ENCODE measurements at regions not wholly inside any gene's neighbourhood (a gene's known extent, or its start where the extent isn't known, plus 50 kb on each side); places are given as distances from the start of the nearest gene placed in this dataset.
"Not testable (repeated sequence)": the region's sequence is repeated elsewhere in the genome, so short reads cannot be mapped to it uniquely, and the experiment has no call there.

DNA sequence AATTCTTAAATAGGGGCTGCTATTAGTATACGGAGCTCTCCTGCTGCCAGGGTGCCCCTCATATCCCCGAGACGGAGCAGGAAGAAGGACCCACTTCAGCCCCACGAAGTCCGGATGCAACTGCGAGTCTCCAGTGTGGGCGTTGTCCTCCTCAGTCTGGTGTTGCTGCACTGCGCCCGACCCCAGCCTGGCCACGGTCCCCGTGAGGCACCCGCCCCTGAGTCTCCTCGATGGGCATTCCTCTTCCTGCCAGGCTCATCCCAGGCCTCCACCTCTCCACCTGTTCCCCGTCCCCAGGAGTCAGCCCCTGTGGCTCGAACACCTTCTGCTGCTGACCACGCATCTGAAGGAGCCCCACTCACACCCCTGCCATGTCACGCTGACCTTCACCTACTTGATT lies 68.1 kb upstream of the SFSWAP start:
- no peak for DNase-seq
- TF ChIP-seq, protein P1, sequence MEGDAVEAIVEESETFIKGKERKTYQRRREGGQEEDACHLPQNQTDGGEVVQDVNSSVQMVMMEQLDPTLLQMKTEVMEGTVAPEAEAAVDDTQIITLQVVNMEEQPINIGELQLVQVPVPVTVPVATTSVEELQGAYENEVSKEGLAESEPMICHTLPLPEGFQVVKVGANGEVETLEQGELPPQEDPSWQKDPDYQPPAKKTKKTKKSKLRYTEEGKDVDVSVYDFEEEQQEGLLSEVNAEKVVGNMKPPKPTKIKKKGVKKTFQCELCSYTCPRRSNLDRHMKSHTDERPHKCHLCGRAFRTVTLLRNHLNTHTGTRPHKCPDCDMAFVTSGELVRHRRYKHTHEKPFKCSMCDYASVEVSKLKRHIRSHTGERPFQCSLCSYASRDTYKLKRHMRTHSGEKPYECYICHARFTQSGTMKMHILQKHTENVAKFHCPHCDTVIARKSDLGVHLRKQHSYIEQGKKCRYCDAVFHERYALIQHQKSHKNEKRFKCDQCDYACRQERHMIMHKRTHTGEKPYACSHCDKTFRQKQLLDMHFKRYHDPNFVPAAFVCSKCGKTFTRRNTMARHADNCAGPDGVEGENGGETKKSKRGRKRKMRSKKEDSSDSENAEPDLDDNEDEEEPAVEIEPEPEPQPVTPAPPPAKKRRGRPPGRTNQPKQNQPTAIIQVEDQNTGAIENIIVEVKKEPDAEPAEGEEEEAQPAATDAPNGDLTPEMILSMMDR (IDR thresholded peaks at IDR 0.05) = no peak
- no peak for TF ChIP-seq POLR2A (IDR thresholded peaks at IDR 0.05)
- Histone ChIP-seq H3K4me1 (no peaks in the 10 kb centered on the region), H3K36me3 (no peaks in the 10 kb centered on the region), H3K27ac (no peak overlapping the region), H3K9me3 (no peaks in the 10 kb centered on the region), H3K4me3 (replicated peaks in 1 of 3) (no peak overlapping the region), H3K27me3 (no peaks in the 10 kb centered on the region)
- intact Hi-C loops (cut with DNase I) = no loop called here
- 84 to 92% methylated on average over 5 to 17 of the region's 17 CpGs for WGBS, 2 donors

DNA sequence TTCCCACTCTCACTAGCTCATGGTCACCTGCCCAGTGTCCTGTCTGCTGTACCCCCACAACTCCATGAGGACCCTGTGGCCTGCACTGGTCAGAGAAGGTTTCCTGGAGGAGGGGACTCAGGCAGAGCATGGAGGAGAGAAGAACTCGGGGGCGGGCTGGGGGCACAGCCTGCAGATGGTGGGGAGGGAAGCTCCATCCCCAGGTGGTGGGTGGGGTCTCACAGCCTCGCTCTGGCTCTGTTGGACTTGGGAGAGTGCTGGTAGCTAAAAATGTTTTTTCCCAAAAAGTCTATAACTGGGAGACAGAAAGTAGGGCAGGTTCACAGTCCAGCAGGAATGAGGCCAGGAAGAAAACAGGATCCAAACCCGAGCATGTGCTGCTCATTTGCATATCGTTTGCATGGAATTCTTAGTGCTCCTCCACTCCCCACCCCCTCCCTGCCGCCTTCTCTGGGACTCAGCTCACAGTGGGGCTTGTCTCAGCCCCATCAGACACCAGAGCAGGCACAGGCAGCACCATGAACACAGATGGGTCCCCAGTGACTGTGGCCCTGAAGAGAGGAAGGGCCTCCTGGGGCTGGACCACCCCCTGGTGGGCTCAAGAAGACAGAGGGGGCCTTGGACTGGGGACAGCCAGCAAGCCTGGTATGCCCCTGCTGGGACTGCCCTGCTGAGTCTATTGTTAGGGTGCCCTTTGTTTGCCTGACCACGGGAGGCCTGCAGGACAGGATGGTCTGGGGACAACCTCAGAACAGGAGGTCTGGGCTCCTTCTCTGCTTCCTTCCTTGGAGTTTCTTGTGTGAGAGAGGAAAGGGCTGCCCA lies 67.0 kb upstream of the SFSWAP start:
- intact Hi-C loops (cut with DNase I) = no loop called here
- no peak for DNase-seq

DNA sequence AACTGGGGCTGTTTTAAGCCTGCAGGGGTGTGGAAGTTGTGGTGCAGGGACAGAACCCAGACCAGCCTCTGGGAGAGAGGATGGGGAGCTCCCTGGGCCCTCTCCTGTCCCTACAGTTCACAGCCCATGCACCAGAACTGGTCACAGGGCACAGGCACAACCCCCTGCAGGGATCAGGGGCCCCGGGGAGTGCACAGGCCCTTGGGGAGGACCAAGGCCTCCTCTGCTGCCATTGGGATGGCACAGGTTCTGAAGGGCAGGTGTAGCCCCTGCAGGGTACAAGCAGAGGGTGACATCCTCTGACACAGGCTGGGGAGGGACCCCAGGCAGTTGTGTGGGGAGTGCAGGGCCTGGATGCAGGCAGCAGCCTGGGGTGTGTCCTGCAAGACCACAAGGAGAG lies 66.4 kb upstream of the SFSWAP start:
- H3K4me3 ChIP-seq (replicated peaks in 1 of 3) = no peak overlapping the region
- no peak overlapping the region for H3K27ac ChIP-seq
- no peaks in the 10 kb centered on the region for H3K4me1 ChIP-seq
- intact Hi-C loops (cut with DNase I) = no loop called here
- no peaks in the 10 kb centered on the region for H3K9me3 ChIP-seq
- H3K27me3 ChIP-seq = no peaks in the 10 kb centered on the region
- 100% methylated on average over 1 of the region's 1 CpG; no CpG with 5 or more reads in 1 of the 2 donors for WGBS, 2 donors
- TF ChIP-seq POLR2A (IDR thresholded peaks at IDR 0.05) = no peak
- TF ChIP-seq, protein P1 (IDR thresholded peaks at IDR 0.05) = no peak
- DNase-seq = no peak
- H3K36me3 ChIP-seq = no peaks in the 10 kb centered on the region

More for the DNA sequence above, 67.0 kb upstream of the SFSWAP start:
- Histone ChIP-seq H3K9me3 (no peaks in the 10 kb centered on the region), H3K36me3 (no peaks in the 10 kb centered on the region), H3K27ac (no peak overlapping the region), H3K27me3 (no peaks in the 10 kb centered on the region), H3K4me3 (replicated peaks in 1 of 3) (no peak overlapping the region), H3K4me1 (no peaks in the 10 kb centered on the region)
- 34 to 40% methylated on average over 6 to 7 of the region's 7 CpGs for WGBS, 2 donors
- no peak for TF ChIP-seq POLR2A (IDR thresholded peaks at IDR 0.05)
- TF ChIP-seq, protein P1 (IDR thresholded peaks at IDR 0.05) = no peak

DNA sequence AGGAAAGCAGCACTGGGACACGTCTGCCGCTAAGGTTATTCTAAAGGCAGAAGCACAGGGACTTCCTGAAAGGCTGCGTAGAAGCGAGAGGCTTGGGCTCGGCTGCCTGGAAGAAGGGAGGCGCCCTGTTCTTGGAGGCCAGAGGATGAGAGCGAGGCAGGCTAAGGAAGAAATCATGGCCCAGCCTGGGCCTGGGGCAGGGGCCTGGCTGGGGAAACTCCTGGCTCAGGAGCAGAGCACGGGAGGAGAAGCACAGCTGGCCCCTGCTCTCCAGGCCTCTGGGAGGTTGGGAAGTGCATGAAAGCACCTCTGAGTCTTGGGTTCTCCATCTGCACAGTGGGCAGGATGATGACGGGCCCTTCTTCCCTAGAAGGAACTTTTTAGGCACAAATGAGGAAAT lies 66.0 kb upstream of the SFSWAP start:
- DNase-seq; H3K27me3 ChIP-seq; intact Hi-C loops (cut with DNase I); H3K9me3 ChIP-seq; H3K27ac ChIP-seq; H3K4me3 ChIP-seq (replicated peaks in 1 of 3); H3K4me1 ChIP-seq; H3K36me3 ChIP-seq: not testable (repeated sequence)
- 67 to 76% methylated on average over 8 to 9 of the region's 9 CpGs for whole genome bisulfite sequencing, 2 donors

DNA sequence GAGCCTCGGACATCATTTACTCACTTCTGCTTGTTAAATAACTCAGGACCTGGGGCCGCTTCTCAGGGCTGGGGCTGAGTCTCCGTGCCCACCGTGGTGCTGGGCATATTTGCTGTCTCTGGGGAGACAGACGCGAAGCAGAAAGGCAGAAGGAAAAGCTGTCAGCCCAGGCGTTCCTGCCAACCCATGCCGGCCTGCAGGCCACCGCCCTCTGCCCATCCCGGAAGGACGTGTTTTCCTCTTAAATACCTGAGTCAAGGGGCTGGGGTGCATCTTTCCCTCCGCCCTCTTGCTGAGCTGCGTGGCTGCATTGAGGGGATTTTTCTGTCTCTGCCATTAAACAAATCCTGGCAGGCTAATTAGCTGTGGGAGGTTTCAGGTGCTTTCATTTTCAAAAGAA lies 65.3 kb upstream of the SFSWAP start:
- intact Hi-C loops (cut with DNase I); H3K9me3 ChIP-seq; H3K4me3 ChIP-seq (replicated peaks in 1 of 3); H3K27ac ChIP-seq; H3K4me1 ChIP-seq; DNase-seq; H3K36me3 ChIP-seq; H3K27me3 ChIP-seq: not testable (repeated sequence)
- 28% methylated on average over 7 of the region's 13 CpGs; no CpG with 5 or more reads in 1 of the 2 donors for WGBS, 2 donors

DNA sequence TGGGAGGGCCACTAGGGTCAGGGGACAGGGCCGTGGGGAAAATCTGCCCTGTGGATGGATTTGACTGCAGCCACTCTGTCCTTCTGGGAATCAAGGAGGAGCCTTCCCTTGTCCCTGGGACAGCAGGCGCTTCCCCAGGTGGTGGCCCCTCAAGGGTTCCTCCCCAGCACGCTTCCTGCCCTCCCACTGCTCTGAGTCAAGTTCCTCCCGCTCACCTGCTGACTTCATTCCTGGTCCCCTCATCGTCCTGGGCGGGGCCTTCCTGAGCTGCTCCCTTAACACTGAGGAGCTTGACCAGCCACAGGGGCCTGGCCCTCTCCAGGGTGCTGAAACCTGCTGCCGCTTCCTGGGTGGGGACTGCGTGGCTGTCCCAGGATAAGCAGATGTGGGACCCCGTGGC lies 64.4 kb upstream of the SFSWAP start:
- H3K27me3 ChIP-seq; H3K4me3 ChIP-seq (replicated peaks in 1 of 3); H3K36me3 ChIP-seq; DNase-seq; H3K27ac ChIP-seq; H3K9me3 ChIP-seq; intact Hi-C loops (cut with DNase I); H3K4me1 ChIP-seq: not testable (repeated sequence)
- 3% methylated on average over 5 of the region's 9 CpGs; no CpG with 5 or more reads in 1 of the 2 donors for WGBS, 2 donors
